ENCODE measurements at regions not wholly inside any gene's neighbourhood (a gene's known extent, or its start where the extent isn't known, plus 50 kb on each side); places are given as distances from the start of the nearest gene placed in this dataset.

DNA sequence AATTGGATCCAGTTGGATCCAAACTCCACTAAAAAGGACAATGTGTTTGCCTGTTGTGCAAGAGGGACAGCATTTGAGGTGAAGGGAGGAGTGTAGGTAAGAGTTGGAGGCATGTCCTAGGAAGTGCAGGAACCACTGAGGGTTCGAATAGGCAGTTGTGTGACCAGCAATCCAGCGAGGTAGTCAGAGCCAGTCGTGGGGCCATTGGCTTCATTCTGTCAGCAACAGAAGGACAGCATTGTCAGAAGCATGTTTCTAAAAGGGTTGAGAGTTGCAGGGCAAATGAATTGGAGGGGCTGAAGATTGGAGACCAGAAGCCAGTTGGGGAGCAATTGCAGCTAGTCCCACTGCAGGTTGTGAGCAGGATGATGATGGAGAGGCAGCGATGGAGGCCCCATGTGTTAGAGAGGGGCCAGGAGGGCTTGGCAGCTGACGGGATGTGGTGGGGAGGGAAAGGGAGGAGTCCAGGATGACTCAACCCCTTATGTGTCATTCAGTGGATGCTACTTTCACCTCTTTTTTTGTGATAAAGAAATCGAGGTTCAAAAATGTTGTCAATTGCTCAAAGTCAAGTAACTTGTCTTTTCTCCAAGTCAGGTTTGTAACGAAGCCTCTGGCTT is 96.7 kb upstream of the SIX3 start:
- Mint-ChIP-seq H3K9me3 (peaks cover 0 to 3% (median 0%) of the 10 kb centered on the region in 11 donors), H3K4me1 (peaks cover 0 to 9% (median 2%) of the 10 kb centered on the region in 7 donors), H3K27ac (no peak overlapping the region), H3K36me3 (no peaks in the 10 kb centered on the region), H3K27me3 (peaks cover 14 to 40% (median 28%) of the 10 kb centered on the region in 5 donors), H3K4me3 (no peak overlapping the region)
- H3K27me3 ChIP-seq (ENCODE audit: control insufficient read depth in 2 of 2, insufficient read depth in 2 of 2, low read length in 2 of 2) = no peaks in the 10 kb centered on the region
- intact Hi-C loops (cut with micrococcal nuclease) = no loop called here
- H3K9me3 ChIP-seq (ENCODE audit: control insufficient read depth in 2 of 3, low read length in 3 of 3) = no peaks in the 10 kb centered on the region
- ATAC-seq = no peak
- POLR2A ChIA-PET = no interaction called here
- no peaks in the 10 kb centered on the region for H3K36me3 ChIP-seq (ENCODE audit: control insufficient read depth in 2 of 3, insufficient read depth in 3 of 3, low read length in 3 of 3)
- no peaks in the 10 kb centered on the region for H3K4me1 ChIP-seq (ENCODE audit: control insufficient read depth in 2 of 2, insufficient read depth in 2 of 2, low read length in 2 of 2)
- CTCF ChIA-PET = no interaction called here
- no peak overlapping the region for H3K4me3 ChIP-seq (ENCODE audit: low read length)
- DNase-seq = no peak
- no peak overlapping the region for H3K27ac ChIP-seq (ENCODE audit: low read depth, low read length)

GRCh38 chr2:44848026-44848425 is 93.5 kb upstream of the SIX3 start:
- Mint-ChIP-seq H3K27ac (no peak overlapping the region), H3K36me3 (no peaks in the 10 kb centered on the region), H3K9me3 (peaks cover 0 to 3% (median 0%) of the 10 kb centered on the region in 11 donors), H3K27me3 (peaks cover 27 to 61% (median 46%) of the 10 kb centered on the region in 5 donors), H3K4me1 (peaks cover 0 to 9% (median 2%) of the 10 kb centered on the region in 7 donors), H3K4me3 (no peak overlapping the region)
- POLR2A ChIA-PET = no interaction called here
- intact Hi-C loops (cut with micrococcal nuclease) = no loop called here
- no peak overlapping the region for H3K4me3 ChIP-seq (ENCODE audit: low read length)
- DNase-seq (no peak), ATAC-seq (no peak)
- H3K9me3 ChIP-seq (ENCODE audit: control insufficient read depth in 2 of 3, low read length in 3 of 3) = no peaks in the 10 kb centered on the region
- H3K4me1 ChIP-seq (ENCODE audit: control insufficient read depth in 2 of 2, insufficient read depth in 2 of 2, low read length in 2 of 2) = no peaks in the 10 kb centered on the region
- H3K36me3 ChIP-seq (ENCODE audit: control insufficient read depth in 2 of 3, insufficient read depth in 3 of 3, low read length in 3 of 3) = no peaks in the 10 kb centered on the region
- H3K27ac ChIP-seq (ENCODE audit: low read depth, low read length) = no peak overlapping the region
- CTCF ChIA-PET = interaction anchor here (0.7 kb wide), 1 partner anchor 1915 kb away, joined by 3 read pairs; no protein-coding TSS in a partner anchor
- H3K27me3 ChIP-seq (ENCODE audit: control insufficient read depth in 2 of 2, insufficient read depth in 2 of 2, low read length in 2 of 2) = no peaks in the 10 kb centered on the region

- H3K36me3 ChIP-seq (ENCODE audit: control insufficient read depth in 2 of 3, insufficient read depth in 3 of 3, low read length in 3 of 3) = no peaks in the 10 kb centered on the region
- Mint-ChIP-seq H3K9me3 (peaks cover 0 to 3% (median 0%) of the 10 kb centered on the region in 11 donors), H3K4me1 (peaks cover 0 to 9% (median 0%) of the 10 kb centered on the region in 7 donors), H3K36me3 (no peaks in the 10 kb centered on the region), H3K4me3 (no peak overlapping the region), H3K27me3 (peaks cover 27 to 60% (median 54%) of the 10 kb centered on the region in 5 donors), H3K27ac (no peak overlapping the region)
- CTCF ChIA-PET = no interaction called here
- POLR2A ChIA-PET = no interaction called here
- no peak overlapping the region for H3K4me3 ChIP-seq (ENCODE audit: low read length)
- intact Hi-C loops (cut with micrococcal nuclease) = no loop called here
- H3K9me3 ChIP-seq (ENCODE audit: control insufficient read depth in 2 of 3, low read length in 3 of 3) = no peaks in the 10 kb centered on the region
- H3K4me1 ChIP-seq (ENCODE audit: control insufficient read depth in 2 of 2, insufficient read depth in 2 of 2, low read length in 2 of 2) = no peaks in the 10 kb centered on the region
- no peak overlapping the region for H3K27ac ChIP-seq (ENCODE audit: low read depth, low read length)
- ATAC-seq = no peak
- no peak for DNase-seq
- H3K27me3 ChIP-seq (ENCODE audit: control insufficient read depth in 2 of 2, insufficient read depth in 2 of 2, low read length in 2 of 2) = no peaks in the 10 kb centered on the region
Measured at GRCh38 chr2:44850016-44850415, 91.5 kb upstream of the SIX3 start.

DNA sequence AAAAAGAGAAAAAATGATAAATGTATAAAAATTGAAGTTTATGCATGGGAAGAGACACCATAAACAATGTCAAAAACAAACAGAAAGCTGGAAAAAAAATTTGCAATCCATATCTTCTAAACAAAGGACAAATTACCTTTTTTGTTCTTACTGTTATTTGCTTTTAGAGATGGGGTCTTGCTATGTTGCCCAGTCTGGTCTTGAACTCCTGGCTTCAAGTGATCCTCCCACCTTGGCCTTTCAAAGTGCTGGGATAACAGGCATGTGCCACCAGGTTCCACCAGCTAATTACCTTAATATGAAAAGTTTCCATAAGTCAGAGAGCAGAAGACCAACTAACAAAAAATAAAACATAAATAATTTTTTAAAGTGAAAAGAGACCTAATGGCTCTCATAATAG is 90.0 kb upstream of the SIX3 start:
- Mint-ChIP-seq H3K4me1 (peaks cover 0 to 9% (median 0%) of the 10 kb centered on the region in 7 donors), H3K4me3 (no peak overlapping the region), H3K27ac (no peak overlapping the region), H3K36me3 (no peaks in the 10 kb centered on the region), H3K9me3 (peaks cover 0 to 3% (median 0%) of the 10 kb centered on the region in 11 donors), H3K27me3 (peaks cover 30 to 58% (median 53%) of the 10 kb centered on the region in 5 donors)
- POLR2A ChIA-PET = no interaction called here
- no peak for DNase-seq
- no peaks in the 10 kb centered on the region for H3K27me3 ChIP-seq (ENCODE audit: control insufficient read depth in 2 of 2, insufficient read depth in 2 of 2, low read length in 2 of 2)
- no peak overlapping the region for H3K4me3 ChIP-seq (ENCODE audit: low read length)
- intact Hi-C loops (cut with micrococcal nuclease) = no loop called here
- H3K9me3 ChIP-seq (ENCODE audit: control insufficient read depth in 2 of 3, low read length in 3 of 3) = no peaks in the 10 kb centered on the region
- no peak overlapping the region for H3K27ac ChIP-seq (ENCODE audit: low read depth, low read length)
- no peaks in the 10 kb centered on the region for H3K36me3 ChIP-seq (ENCODE audit: control insufficient read depth in 2 of 3, insufficient read depth in 3 of 3, low read length in 3 of 3)
- H3K4me1 ChIP-seq (ENCODE audit: control insufficient read depth in 2 of 2, insufficient read depth in 2 of 2, low read length in 2 of 2) = no peaks in the 10 kb centered on the region
- ATAC-seq = no peak
- CTCF ChIA-PET = no interaction called here

DNA sequence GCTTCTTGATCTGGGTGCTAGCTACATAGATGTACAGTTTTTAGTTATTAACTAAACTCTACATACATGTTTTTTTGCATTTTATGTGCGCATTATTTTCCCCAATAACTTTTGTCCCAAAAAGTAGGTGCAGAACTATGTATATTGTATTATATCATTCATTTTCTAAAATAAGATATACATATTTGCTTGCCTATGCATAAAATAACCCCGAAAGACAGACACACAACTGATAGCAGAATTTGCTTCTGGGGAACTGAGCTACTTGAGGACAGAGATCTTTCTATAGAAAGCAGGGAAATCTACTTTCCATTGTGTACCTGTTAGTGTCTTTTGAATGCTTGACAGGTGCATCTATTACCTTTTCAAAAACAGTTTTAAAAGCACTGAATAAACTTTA is 88.9 kb upstream of the SIX3 start:
- Mint-ChIP-seq H3K27me3 (peaks cover 33 to 59% (median 53%) of the 10 kb centered on the region in 5 donors), H3K9me3 (no peaks in the 10 kb centered on the region)
- no peak for ATAC-seq

GRCh38 chr2:44859337-44859736 is 82.2 kb upstream of the SIX3 start:
- Histone ChIP-seq H3K9me3 (ENCODE audit: control insufficient read depth in 2 of 3, low read length in 3 of 3) (no peaks in the 10 kb centered on the region), H3K36me3 (ENCODE audit: control insufficient read depth in 2 of 3, insufficient read depth in 3 of 3, low read length in 3 of 3) (no peaks in the 10 kb centered on the region), H3K4me1 (ENCODE audit: control insufficient read depth in 2 of 2, insufficient read depth in 2 of 2, low read length in 2 of 2) (no peaks in the 10 kb centered on the region), H3K27ac (ENCODE audit: low read depth, low read length) (no peak overlapping the region), H3K4me3 (ENCODE audit: low read length) (no peak overlapping the region), H3K27me3 (ENCODE audit: control insufficient read depth in 2 of 2, insufficient read depth in 2 of 2, low read length in 2 of 2) (no peaks in the 10 kb centered on the region)
- Mint-ChIP-seq H3K27ac (no peak overlapping the region), H3K27me3 (peaks cover 52 to 73% (median 65%) of the 10 kb centered on the region in 5 donors), H3K9me3 (peaks cover 0 to 19% (median 7%) of the 10 kb centered on the region in 11 donors), H3K36me3 (peaks cover 0 to 5% (median 0%) of the 10 kb centered on the region in 5 donors), H3K4me1 (no peaks in the 10 kb centered on the region), H3K4me3 (no peak overlapping the region)
- ATAC-seq (no peak), DNase-seq (no peak)
- intact Hi-C loops (cut with micrococcal nuclease) = no loop called here
- ChIA-PET CTCF (no interaction called here), POLR2A (no interaction called here)

More for the DNA sequence above, 88.9 kb upstream of the SIX3 start:
- no peaks in the 10 kb centered on the region for H3K27me3 ChIP-seq (ENCODE audit: control insufficient read depth in 2 of 2, insufficient read depth in 2 of 2, low read length in 2 of 2)
- ChIA-PET POLR2A (no interaction called here), CTCF (no interaction called here)
- Mint-ChIP-seq H3K4me3 (no peak overlapping the region), H3K4me1 (peaks cover 0 to 9% (median 0%) of the 10 kb centered on the region in 7 donors), H3K27ac (no peak overlapping the region), H3K36me3 (no peaks in the 10 kb centered on the region)
- H3K27ac ChIP-seq (ENCODE audit: low read depth, low read length) = no peak overlapping the region
- no peak overlapping the region for H3K4me3 ChIP-seq (ENCODE audit: low read length)
- H3K4me1 ChIP-seq (ENCODE audit: control insufficient read depth in 2 of 2, insufficient read depth in 2 of 2, low read length in 2 of 2) = no peaks in the 10 kb centered on the region
- no peaks in the 10 kb centered on the region for H3K9me3 ChIP-seq (ENCODE audit: control insufficient read depth in 2 of 3, low read length in 3 of 3)
- intact Hi-C loops (cut with micrococcal nuclease) = no loop called here
- no peaks in the 10 kb centered on the region for H3K36me3 ChIP-seq (ENCODE audit: control insufficient read depth in 2 of 3, insufficient read depth in 3 of 3, low read length in 3 of 3)
- DNase-seq = no peak

DNA sequence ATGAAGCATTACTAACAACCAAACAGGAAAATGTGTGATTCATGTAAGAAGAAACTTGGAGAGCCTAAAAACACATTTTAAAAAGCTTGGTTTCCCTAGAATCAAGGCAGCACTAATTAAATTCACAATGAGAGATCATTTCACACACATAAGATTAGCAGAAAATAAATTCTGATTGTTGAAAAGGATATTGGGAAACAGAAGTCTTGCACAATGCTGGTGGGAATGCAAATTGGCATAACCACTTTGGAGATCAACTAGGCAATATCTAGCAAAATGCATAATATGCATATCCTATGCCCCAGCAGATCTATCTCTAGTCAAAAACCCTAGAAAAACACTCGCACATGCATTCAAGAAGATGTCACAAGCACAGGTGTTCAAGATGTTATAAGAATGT is 75.3 kb upstream of the SIX3 start:
- CTCF ChIA-PET = no interaction called here
- Mint-ChIP-seq H3K9me3 (peaks cover 0 to 5% (median 0%) of the 10 kb centered on the region in 11 donors), H3K4me1 (no peaks in the 10 kb centered on the region), H3K36me3 (no peaks in the 10 kb centered on the region), H3K4me3 (no peak overlapping the region), H3K27me3 (peaks cover 28 to 47% (median 37%) of the 10 kb centered on the region in 5 donors), H3K27ac (no peak overlapping the region)
- intact Hi-C loops (cut with micrococcal nuclease) = no loop called here
- Histone ChIP-seq H3K27ac (ENCODE audit: low read depth, low read length) (no peak overlapping the region), H3K36me3 (ENCODE audit: control insufficient read depth in 2 of 3, insufficient read depth in 3 of 3, low read length in 3 of 3) (no peaks in the 10 kb centered on the region), H3K9me3 (ENCODE audit: control insufficient read depth in 2 of 3, low read length in 3 of 3) (no peaks in the 10 kb centered on the region), H3K4me3 (ENCODE audit: low read length) (no peak overlapping the region), H3K4me1 (ENCODE audit: control insufficient read depth in 2 of 2, insufficient read depth in 2 of 2, low read length in 2 of 2) (no peaks in the 10 kb centered on the region), H3K27me3 (ENCODE audit: control insufficient read depth in 2 of 2, insufficient read depth in 2 of 2, low read length in 2 of 2) (no peaks in the 10 kb centered on the region)
- DNase-seq (no peak), ATAC-seq (no peak)
- POLR2A ChIA-PET = no interaction called here
